ENCODE measurements at regions not wholly inside any gene's neighbourhood (a gene's known extent, or its start where the extent isn't known, plus 50 kb on each side); places are given as distances from the start of the nearest gene placed in this dataset.

DNA sequence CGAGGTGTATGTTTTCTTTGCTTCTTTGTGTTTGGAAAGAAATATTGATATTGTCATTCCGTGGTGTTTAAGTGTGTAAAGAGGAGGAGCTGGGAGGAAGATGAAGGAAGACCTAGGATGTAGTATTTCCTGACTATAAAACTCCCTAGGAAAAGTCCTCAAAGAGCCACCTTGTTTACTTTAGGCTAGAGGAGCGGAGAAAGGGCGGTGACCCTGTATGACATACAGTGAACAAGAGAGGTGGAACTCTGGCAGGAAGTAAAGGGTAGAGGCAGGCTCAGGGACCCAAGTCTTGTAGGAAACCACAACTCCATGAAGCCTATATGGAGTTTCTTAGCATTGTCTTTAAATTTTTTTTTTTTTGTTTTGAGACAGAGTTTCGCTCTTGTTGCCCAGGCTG lies 303.9 kb downstream of the DOCK8 start:
- TF ChIP-seq, protein P1, sequence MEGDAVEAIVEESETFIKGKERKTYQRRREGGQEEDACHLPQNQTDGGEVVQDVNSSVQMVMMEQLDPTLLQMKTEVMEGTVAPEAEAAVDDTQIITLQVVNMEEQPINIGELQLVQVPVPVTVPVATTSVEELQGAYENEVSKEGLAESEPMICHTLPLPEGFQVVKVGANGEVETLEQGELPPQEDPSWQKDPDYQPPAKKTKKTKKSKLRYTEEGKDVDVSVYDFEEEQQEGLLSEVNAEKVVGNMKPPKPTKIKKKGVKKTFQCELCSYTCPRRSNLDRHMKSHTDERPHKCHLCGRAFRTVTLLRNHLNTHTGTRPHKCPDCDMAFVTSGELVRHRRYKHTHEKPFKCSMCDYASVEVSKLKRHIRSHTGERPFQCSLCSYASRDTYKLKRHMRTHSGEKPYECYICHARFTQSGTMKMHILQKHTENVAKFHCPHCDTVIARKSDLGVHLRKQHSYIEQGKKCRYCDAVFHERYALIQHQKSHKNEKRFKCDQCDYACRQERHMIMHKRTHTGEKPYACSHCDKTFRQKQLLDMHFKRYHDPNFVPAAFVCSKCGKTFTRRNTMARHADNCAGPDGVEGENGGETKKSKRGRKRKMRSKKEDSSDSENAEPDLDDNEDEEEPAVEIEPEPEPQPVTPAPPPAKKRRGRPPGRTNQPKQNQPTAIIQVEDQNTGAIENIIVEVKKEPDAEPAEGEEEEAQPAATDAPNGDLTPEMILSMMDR (IDR thresholded peaks at IDR 0.05), result no peak
- TF ChIP-seq POLR2A (IDR thresholded peaks at IDR 0.05), result no peak
